GM23338 (cell line): ENCODE measurements at regions not wholly inside any gene's neighbourhood (a gene's known extent, or its start where the extent isn't known, plus 50 kb on each side); places are given as distances from the start of the nearest gene placed in this dataset.

Experiments used
- ATAC-seq: fragments of 200-7000 bp; cut with Tn5 transposase; 3 replicates; pipeline ENCODE4 v1.9.1; 2020
- DNase-seq: peaks from one replicate; pipeline ENCODE4 v3.0.0-alpha.2; 2015; ENCODE audit warnings: low spot score
- H2AFZ ChIP-seq: fragments of 200-600 bp; sonication (generic); 2 replicates; pipeline ENCODE4 v1.8.0; 2016; ENCODE audit warnings: antibody characterized with exemption, mild to moderate bottlenecking, moderate library complexity
- H3F3A ChIP-seq: fragments of 200-600 bp; sonication (generic); replicated peaks from 2 replicates; pipeline ENCODE4 v1.8.0; 2017; ENCODE audit warnings: antibody characterized with exemption, mixed run types, low read depth
- H3K27ac ChIP-seq: fragments of 200-600 bp; sonication (generic); 2 replicates; pipeline ENCODE4 v1.6.1; 2016; ENCODE audit warnings: low read depth
- H3K27me3 ChIP-seq: fragments of 200-600 bp; sonication (generic); 2 replicates; pipeline ENCODE4 v1.8.0; 2016; ENCODE audit warnings: mild to moderate bottlenecking, mixed run types, moderate library complexity; ENCODE audit not compliant: insufficient read depth
- H3K36me3 ChIP-seq: fragments of 200-600 bp; sonication (generic); 2 replicates; pipeline ENCODE4 v1.8.0; 2016; ENCODE audit warnings: mild to moderate bottlenecking; ENCODE audit not compliant: insufficient read depth
- H3K4me1 ChIP-seq: fragments of 200-600 bp; sonication (generic); 2 replicates; pipeline ENCODE4 v1.8.0; 2016; ENCODE audit warnings: mild to moderate bottlenecking, moderate library complexity; ENCODE audit not compliant: insufficient read depth
- H3K4me2 ChIP-seq: fragments of 200-600 bp; sonication (generic); 2 replicates; pipeline ENCODE4 v1.7.1; 2017; ENCODE audit warnings: mixed run types
- H3K4me3 ChIP-seq: fragments of 200-600 bp; sonication (generic); 2 replicates; pipeline ENCODE4 v1.6.1; 2016; ENCODE audit warnings: mixed run types
- H3K79me2 ChIP-seq: fragments of 200-600 bp; sonication (generic); replicated peaks from 2 replicates; pipeline ENCODE4 v1.8.0; 2017; ENCODE audit warnings: mild to moderate bottlenecking; ENCODE audit not compliant: insufficient read depth
- H3K9me2 ChIP-seq: fragments of 200-600 bp; sonication (generic); 2 replicates; pipeline ENCODE4 v1.8.0; 2017; ENCODE audit not compliant: insufficient read depth
- H4K20me1 ChIP-seq: fragments of 200-600 bp; sonication (generic); replicated peaks from 2 replicates; pipeline ENCODE4 v1.8.0; 2017; ENCODE audit warnings: mild to moderate bottlenecking; ENCODE audit not compliant: insufficient read depth
- H3K27ac Mint-ChIP-seq: 2 replicates; pipeline ENCODE4 v1.8.0; 2020; ENCODE audit warnings: inconsistent platforms, mild to moderate bottlenecking, moderate library complexity, mixed read lengths
- H3K27me3 Mint-ChIP-seq: 3 replicates; pipeline ENCODE4 v1.8.0; 2022; ENCODE audit warnings: low read depth, mild to moderate bottlenecking, moderate library complexity, mixed read lengths, inconsistent platforms; ENCODE audit not compliant: insufficient read depth, poor library complexity
- H3K36me3 Mint-ChIP-seq: 3 replicates; pipeline ENCODE4 v1.8.0; 2021; ENCODE audit warnings: low read depth, mild to moderate bottlenecking, inconsistent platforms, moderate library complexity, mixed read lengths
- H3K4me1 Mint-ChIP-seq: 3 replicates; pipeline ENCODE4 v1.8.0; 2020; ENCODE audit warnings: mild to moderate bottlenecking, inconsistent platforms, mixed read lengths
- H3K4me3 Mint-ChIP-seq: 3 replicates; pipeline ENCODE4 v1.8.0; 2021; ENCODE audit warnings: moderate library complexity, mild to moderate bottlenecking, inconsistent platforms, mixed read lengths
- H3K9me3 Mint-ChIP-seq: 3 replicates; pipeline ENCODE4 v1.8.0; 2020; ENCODE audit warnings: moderate library complexity, mild to moderate bottlenecking, inconsistent platforms, mixed read lengths
- CREB1 ChIP-seq: fragments of 250-450 bp; sonication (Bioruptor Pico); IDR thresholded peaks from 2 replicates; pipeline ENCODE4 v1.5.0; 2020; ENCODE audit warnings: low read depth, mild to moderate bottlenecking, moderate library complexity
- EZH2 ChIP-seq: fragments of 200-600 bp; sonication (generic); IDR thresholded peaks from one replicate; pipeline ENCODE4 v1.8.0; 2017; ENCODE audit warnings: antibody characterized with exemption, mild to moderate bottlenecking, low read depth; ENCODE audit not compliant: unreplicated experiment
- EZH2phosphoT487 ChIP-seq: fragments of 200-600 bp; sonication (generic); IDR thresholded peaks from one replicate; pipeline ENCODE4 v1.8.1; 2018; ENCODE audit warnings: antibody characterized with exemption; ENCODE audit not compliant: unreplicated experiment
- JUNB ChIP-seq: IDR thresholded peaks from one replicate; pipeline ENCODE4 v1.6.1; 2016; ENCODE audit warnings: antibody characterized with exemption; ENCODE audit not compliant: unreplicated experiment
- NANOG ChIP-seq: IDR thresholded peaks from 2 replicates; pipeline ENCODE4 v1.6.1; 2016; ENCODE audit warnings: antibody characterized with exemption, borderline replicate concordance
- POLR2AphosphoS5 ChIP-seq: IDR thresholded peaks from 2 replicates; pipeline ENCODE4 v1.6.1; 2016; ENCODE audit warnings: antibody characterized with exemption, low read depth
- STAT1 ChIP-seq: IDR thresholded peaks from one replicate; pipeline ENCODE4 v1.6.1; 2016; ENCODE audit warnings: antibody characterized with exemption; ENCODE audit not compliant: unreplicated experiment
- ZNF114 ChIP-seq: fragments of 250-450 bp; sonication (Bioruptor Pico); IDR thresholded peaks from 2 replicates; pipeline ENCODE4 v1.5.0; 2020; ENCODE audit warnings: mild to moderate bottlenecking, moderate library complexity
- ZNF331 ChIP-seq: fragments of 250-450 bp; sonication (Bioruptor Pico); IDR thresholded peaks from 2 replicates; pipeline ENCODE4 v1.5.0; 2020; ENCODE audit warnings: low read depth, mild to moderate bottlenecking, moderate library complexity
- TF ChIP-seq, protein P1 (sequence below): fragments of 250-450 bp; sonication (Bioruptor Pico); IDR thresholded peaks from 2 replicates; pipeline ENCODE4 v1.5.0; 2020; ENCODE audit warnings: mild to moderate bottlenecking, moderate library complexity
- TF ChIP-seq, protein P2 (sequence below): IDR thresholded peaks from 2 replicates; pipeline ENCODE4 v1.6.1; 2016; ENCODE audit warnings: antibody characterized with exemption

DNA sequence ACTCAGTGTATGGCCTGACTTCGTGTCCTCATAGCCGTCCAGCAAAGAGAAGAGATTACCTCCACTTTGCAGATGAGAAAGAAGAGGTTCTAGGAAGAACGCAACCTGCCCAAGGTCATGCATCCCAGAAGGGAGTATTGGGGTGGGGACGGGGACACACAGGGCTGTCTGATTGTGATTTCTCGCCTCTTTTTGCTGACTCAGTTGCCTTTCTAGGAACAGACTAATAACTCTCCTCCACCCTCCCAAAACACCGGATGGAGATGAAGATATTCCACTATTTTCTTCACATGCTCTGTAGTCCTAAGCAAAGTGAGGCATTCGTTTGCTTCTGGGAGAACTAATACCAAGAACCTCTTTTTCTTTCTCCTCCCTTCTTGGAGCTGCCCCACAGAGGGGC is 529.3 kb downstream of the MIAT start (continued):
- TF ChIP-seq, protein P1, sequence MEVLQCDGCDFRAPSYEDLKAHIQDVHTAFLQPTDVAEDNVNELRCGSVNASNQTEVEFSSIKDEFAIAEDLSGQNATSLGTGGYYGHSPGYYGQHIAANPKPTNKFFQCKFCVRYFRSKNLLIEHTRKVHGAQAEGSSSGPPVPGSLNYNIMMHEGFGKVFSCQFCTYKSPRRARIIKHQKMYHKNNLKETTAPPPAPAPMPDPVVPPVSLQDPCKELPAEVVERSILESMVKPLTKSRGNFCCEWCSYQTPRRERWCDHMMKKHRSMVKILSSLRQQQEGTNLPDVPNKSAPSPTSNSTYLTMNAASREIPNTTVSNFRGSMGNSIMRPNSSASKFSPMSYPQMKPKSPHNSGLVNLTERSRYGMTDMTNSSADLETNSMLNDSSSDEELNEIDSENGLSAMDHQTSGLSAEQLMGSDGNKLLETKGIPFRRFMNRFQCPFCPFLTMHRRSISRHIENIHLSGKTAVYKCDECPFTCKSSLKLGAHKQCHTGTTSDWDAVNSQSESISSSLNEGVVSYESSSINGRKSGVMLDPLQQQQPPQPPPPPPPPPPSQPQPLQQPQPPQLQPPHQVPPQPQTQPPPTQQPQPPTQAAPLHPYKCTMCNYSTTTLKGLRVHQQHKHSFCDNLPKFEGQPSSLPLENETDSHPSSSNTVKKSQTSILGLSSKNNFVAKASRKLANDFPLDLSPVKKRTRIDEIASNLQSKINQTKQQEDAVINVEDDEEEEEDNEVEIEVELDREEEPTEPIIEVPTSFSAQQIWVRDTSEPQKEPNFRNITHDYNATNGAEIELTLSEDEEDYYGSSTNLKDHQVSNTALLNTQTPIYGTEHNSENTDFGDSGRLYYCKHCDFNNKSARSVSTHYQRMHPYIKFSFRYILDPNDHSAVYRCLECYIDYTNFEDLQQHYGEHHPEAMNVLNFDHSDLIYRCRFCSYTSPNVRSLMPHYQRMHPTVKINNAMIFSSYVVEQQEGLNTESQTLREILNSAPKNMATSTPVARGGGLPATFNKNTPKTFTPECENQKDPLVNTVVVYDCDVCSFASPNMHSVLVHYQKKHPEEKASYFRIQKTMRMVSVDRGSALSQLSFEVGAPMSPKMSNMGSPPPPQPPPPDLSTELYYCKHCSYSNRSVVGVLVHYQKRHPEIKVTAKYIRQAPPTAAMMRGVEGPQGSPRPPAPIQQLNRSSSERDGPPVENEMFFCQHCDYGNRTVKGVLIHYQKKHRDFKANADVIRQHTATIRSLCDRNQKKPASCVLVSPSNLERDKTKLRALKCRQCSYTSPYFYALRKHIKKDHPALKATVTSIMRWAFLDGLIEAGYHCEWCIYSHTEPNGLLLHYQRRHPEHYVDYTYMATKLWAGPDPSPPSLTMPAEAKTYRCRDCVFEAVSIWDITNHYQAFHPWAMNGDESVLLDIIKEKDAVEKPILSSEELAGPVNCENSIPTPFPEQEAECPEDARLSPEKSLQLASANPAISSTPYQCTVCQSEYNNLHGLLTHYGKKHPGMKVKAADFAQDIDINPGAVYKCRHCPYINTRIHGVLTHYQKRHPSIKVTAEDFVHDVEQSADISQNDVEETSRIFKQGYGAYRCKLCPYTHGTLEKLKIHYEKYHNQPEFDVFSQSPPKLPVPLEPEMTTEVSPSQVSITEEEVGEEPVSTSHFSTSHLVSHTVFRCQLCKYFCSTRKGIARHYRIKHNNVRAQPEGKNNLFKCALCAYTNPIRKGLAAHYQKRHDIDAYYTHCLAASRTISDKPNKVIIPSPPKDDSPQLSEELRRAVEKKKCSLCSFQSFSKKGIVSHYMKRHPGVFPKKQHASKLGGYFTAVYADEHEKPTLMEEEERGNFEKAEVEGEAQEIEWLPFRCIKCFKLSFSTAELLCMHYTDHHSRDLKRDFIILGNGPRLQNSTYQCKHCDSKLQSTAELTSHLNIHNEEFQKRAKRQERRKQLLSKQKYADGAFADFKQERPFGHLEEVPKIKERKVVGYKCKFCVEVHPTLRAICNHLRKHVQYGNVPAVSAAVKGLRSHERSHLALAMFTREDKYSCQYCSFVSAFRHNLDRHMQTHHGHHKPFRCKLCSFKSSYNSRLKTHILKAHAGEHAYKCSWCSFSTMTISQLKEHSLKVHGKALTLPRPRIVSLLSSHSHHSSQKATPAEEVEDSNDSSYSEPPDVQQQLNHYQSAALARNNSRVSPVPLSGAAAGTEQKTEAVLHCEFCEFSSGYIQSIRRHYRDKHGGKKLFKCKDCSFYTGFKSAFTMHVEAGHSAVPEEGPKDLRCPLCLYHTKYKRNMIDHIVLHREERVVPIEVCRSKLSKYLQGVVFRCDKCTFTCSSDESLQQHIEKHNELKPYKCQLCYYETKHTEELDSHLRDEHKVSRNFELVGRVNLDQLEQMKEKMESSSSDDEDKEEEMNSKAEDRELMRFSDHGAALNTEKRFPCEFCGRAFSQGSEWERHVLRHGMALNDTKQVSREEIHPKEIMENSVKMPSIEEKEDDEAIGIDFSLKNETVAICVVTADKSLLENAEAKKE, result no peak
- no peak for TF ChIP-seq EZH2
- no peak for TF ChIP-seq ZNF331 (CRISPR knock-in tag)
- no peak for TF ChIP-seq ZNF114
- no peak for TF ChIP-seq POLR2AphosphoS5

DNA sequence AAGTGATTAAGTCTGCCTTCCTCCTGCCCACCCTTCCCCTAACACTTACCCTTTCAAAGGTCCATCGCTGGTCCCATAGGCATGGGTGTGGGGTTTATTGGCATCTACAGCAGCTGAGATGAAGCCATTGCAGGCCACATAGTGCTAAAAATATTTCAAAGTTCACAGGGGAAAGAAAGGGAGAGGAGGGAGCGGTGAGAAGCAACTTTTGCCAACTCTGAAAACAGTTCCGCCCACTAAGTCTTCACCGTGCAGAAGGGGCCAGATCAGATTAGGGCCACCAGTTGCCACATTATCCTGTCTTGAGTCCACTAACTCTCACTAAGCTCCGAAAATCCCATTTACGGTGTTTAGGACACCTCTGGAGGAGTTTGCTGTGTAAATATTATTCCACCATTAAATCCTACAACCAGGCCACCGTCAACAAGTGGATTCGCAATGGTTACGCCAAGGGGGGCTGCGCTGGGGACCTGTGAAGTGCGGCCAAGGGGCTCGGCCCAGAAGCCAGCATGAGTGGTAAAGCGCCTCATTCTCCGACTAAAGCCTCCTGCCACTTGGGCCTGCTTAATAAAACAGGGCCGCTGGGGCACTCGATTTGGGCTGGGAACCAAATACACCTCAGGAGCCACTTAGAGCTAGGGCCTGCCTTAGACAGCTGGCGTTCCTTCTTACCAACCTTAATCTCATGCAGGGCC is 534.9 kb downstream of the MIAT start:
- peaks cover 5% of the 10 kb centered on the region; the same call in 2 of the 3 replicates for H3K4me1 Mint-ChIP-seq
- DNase-seq, result no peak
- no peak for TF ChIP-seq ZNF331 (CRISPR knock-in tag)
- no peak for TF ChIP-seq NANOG
- no peak for TF ChIP-seq EZH2phosphoT487
- TF ChIP-seq CREB1 (CRISPR knock-in tag), result no peak
- no peak for TF ChIP-seq JUNB
- no peak for TF ChIP-seq POLR2AphosphoS5
- no peak for TF ChIP-seq STAT1
- TF ChIP-seq ZNF114, result no peak
- no peak for TF ChIP-seq EZH2
- TF ChIP-seq, protein P2, sequence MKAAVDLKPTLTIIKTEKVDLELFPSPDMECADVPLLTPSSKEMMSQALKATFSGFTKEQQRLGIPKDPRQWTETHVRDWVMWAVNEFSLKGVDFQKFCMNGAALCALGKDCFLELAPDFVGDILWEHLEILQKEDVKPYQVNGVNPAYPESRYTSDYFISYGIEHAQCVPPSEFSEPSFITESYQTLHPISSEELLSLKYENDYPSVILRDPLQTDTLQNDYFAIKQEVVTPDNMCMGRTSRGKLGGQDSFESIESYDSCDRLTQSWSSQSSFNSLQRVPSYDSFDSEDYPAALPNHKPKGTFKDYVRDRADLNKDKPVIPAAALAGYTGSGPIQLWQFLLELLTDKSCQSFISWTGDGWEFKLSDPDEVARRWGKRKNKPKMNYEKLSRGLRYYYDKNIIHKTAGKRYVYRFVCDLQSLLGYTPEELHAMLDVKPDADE, result no peak

More for the DNA sequence above, 534.9 kb downstream of the MIAT start:
- H3K4me2 ChIP-seq, result no peak overlapping the region
- Mint-ChIP-seq H3K27ac (no peak overlapping the region), H3K27me3 (peaks cover 12% of the 10 kb centered on the region), H3K9me3 (peaks cover 17% of the 10 kb centered on the region), H3K36me3 (peaks cover 5% of the 10 kb centered on the region; the same call in 2 of the 3 replicates), H3K4me3 (no peak overlapping the region)
- no peaks in the 10 kb centered on the region for H3K27me3 ChIP-seq
- H3K4me1 ChIP-seq, result peaks cover 3% of the 10 kb centered on the region; the same call in 1 of the 2 replicates
- ATAC-seq, result no peak
- H3K36me3 ChIP-seq, result 0 out of 2 replicates have a peak, but pooled peaks cover 4% of the 10 kb centered on the region
- no peaks in the 10 kb centered on the region for H3F3A ChIP-seq
- no peak overlapping the region for H3K4me3 ChIP-seq
- H3K79me2 ChIP-seq, result no peaks in the 10 kb centered on the region
- peak overlapping the region; percentile 74 for H2AFZ ChIP-seq
- H4K20me1 ChIP-seq, result no peaks in the 10 kb centered on the region
- H3K27ac ChIP-seq, result no peak overlapping the region
- peaks cover 1% of the 10 kb centered on the region; the same call in 1 of the 2 replicates for H3K9me2 ChIP-seq
